Hematopoietic multipotent progenitor cell treated with erythropoietin and hydrocortisone succinate and interleukin-3 and kit ligand, for 6 days (in vitro differentiated cells): ENCODE measurements at regions not wholly inside any gene's neighbourhood (a gene's known extent, or its start where the extent isn't known, plus 50 kb on each side); places are given as distances from the start of the nearest gene placed in this dataset.

Experiments
- DNase-seq: peaks from one replicate; pipeline ENCODE4 v3.0.0-alpha.2; 2015

- DNase-seq, result peak; percentile 36
Observed at GRCh38 chr5:160175438-160176218, 53.7 kb upstream of the FABP6 start.

GRCh38 chr5:160174780-160175437, 54.4 kb upstream of the FABP6 start:
- no peak for DNase-seq

- DNase-seq, result no peak
Observed at GRCh38 chr5:160174290-160174689, 55.0 kb upstream of the FABP6 start.

- no peak for DNase-seq
Observed at GRCh38 chr5:160171666-160172065, 52.4 kb upstream of the PWWP2A start.

GRCh38 chr5:160169326-160169725, 50.1 kb upstream of the PWWP2A start:
- DNase-seq, result no peak
